RPMI8226 (cell line): ENCODE measurements at regions not wholly inside any gene's neighbourhood (a gene's known extent, or its start where the extent isn't known, plus 50 kb on each side); places are given as distances from the start of the nearest gene placed in this dataset.
A peak's percentile ranks its signal among the peaks of the same experiment; 100 is the strongest.
"Not testable (repeated sequence)": the region's sequence is repeated elsewhere in the genome, so short reads cannot be mapped to it uniquely, and the experiment has no call there.

Source experiments
- DNase-seq: peaks from one replicate; pipeline ENCODE4 v3.0.0-alpha.2; 2015

DNA sequence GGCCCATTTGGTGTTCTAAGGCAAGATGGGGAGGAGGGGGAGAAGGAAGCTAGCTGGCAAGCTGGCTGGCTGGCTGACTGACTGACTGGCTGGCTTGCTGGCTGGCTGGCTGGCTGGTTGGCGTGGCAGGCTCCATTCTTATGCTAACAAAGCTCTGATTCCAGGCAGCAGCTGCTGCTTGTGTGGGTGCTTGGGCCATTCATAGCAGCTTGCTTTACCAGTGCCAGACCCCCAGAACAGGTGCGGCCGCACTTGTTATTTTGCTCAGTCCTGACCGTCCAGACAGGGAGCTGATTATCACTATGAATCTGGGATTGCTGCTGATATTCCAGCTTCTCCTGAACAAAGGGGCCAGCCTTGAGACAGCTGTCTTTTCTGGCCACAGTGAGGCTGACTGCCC is 131.2 kb upstream of the PAK3 start:
- DNase-seq = no peak

DNA sequence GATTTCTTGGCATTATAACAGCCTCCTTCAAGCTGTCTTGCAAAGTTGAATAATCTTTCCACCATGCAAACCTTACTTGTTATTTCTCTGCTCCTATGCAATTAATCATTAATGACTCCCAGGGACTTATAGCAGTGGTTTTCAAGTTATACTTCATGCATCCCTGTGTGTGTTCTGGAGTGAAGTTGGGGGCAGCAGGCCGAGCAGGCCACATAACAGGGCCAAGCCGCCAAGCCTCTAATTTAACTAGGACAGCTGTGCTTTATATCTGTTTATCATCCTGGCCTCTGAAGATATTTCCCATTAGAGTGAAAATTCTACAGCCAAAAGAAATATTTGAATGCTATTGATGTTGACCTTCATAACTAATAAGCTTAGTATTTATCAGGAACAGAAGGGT is 133.5 kb upstream of the PAK3 start:
- DNase-seq = no peak

- DNase-seq = no peak
These were observed 140.3 kb upstream of the PAK3 start for GRCh38 chrX:110955706-110956105.

DNA sequence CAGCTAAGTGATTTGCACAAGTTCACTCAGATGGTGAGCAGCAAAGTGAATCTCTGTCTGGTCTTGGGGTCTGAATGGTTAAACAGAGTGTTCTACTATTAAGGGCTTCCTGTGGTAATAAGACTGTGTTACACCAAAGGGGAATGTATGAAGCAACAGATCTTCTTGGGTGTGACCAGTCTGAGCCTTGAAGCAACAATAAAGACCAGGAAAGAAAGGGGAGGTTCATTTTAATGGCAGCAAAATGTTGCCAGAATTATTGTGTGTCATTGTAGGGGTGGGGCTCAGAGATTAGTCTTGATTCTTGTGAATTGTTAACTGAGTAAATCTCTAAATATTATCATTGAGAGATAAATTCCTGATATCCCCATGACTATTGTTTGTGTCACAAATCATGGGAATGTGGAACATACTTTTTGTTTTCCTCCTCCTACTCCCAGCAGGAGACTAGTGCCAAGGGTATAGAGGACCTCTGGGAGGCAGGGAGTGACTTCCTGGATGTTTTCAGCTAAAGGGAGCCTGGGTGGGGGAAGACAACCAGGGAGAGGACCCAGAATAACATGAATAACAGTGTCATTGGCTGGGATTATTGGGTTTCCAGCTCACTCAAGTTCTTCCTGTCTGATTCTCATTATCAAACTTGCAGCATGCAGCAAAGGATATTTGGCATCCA is 141.4 kb upstream of the PAK3 start:
- no peak for DNase-seq

GRCh38 chrX:110951472-110952269 is 144.3 kb upstream of the PAK3 start:
- DNase-seq = no peak

- DNase-seq = no peak
These were observed 149.4 kb upstream of the CHRDL1 start for GRCh38 chrX:110944751-110945675.

DNA sequence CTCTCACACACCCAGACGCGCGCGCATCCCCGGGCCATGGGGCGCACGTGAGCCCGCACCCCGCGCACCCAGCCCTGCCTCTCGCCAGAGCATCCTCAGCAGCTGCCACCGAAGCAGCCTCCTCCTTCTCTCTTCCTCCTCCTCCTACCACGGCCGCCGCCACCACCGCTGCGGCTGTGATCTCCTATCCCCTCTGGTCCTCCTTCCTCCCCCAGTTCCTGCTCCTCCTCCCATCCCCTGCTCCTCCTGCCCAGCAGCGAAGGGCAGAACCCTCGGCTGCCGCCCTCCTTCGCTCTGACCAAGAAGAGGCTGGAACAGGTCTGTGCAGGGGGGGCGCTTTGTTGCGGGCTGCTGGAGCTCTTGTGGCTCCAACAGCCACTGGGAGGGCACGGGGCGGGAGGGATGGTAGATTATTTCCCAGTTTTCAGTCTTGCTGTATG is 148.7 kb upstream of the CHRDL1 start:
- DNase-seq = no peak

DNA sequence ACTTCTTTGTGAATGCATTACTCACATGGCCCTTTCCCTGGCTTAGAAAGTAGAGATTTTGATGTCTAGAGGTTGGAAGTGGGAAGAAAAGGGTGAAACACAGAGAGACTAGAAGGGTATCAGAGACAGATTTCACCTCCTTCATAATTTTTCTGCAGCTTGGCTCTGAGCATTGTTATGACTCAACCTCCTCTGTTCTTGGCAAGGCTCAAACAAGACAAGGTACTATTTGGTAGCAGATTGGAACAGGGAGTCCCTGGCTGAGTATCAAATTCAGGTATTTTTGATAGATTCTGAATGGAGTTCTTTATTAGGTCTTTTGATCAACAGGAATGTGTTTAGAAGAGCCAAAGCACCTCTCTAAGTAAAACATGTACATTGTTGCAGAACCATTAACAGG is 146.3 kb upstream of the CHRDL1 start:
- DNase-seq = no peak

GRCh38 chrX:110938977-110939732 is 143.5 kb upstream of the CHRDL1 start:
- DNase-seq = no peak

- no peak for DNase-seq
These were observed 129.3 kb upstream of the CHRDL1 start for GRCh38 chrX:110924871-110925270.

GRCh38 chrX:110920991-110921390 is 125.4 kb upstream of the CHRDL1 start:
- DNase-seq = no peak

- DNase-seq = no peak
These were observed 120.0 kb upstream of the CHRDL1 start for GRCh38 chrX:110915570-110915969.

DNA sequence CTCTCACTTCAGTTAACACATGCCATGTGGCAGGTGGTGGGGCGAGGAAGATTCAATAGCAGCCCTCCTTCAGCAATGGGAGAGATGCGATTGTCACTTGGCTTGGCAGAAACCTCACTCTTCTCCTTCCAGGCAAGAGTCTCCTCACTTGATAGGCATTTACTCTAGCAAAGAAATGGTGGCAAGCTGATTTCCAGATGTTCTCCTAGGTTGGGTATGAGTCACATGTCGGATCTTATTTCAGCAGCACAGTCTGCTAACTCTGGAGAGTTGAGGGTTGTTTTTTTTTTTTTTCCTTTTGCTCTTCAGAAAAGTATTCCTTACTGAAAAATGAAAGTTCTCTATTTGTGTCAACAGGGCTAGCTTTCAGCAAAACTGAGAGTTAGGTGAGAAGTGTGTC is 119.5 kb upstream of the CHRDL1 start:
- DNase-seq = no peak

DNA sequence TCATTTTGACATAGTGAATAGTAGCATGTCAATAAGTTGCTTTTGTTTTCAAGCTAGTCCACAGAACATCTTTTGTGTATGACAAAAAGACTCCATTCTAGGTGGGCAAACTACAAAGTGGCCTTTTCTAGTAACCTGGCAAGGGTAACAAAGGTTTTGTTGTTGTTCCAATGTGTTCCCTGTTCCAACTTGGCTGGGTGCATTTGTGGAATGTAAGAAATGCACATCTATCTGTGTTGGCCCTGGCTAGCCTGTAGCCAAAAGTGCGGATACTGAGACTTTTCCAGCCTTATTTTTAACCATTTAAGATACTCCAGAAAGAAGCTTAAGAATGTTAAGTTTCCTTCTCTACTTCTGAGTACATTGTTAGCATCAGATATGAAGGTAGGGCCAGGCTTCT is 118.7 kb upstream of the CHRDL1 start:
- DNase-seq = no peak

DNA sequence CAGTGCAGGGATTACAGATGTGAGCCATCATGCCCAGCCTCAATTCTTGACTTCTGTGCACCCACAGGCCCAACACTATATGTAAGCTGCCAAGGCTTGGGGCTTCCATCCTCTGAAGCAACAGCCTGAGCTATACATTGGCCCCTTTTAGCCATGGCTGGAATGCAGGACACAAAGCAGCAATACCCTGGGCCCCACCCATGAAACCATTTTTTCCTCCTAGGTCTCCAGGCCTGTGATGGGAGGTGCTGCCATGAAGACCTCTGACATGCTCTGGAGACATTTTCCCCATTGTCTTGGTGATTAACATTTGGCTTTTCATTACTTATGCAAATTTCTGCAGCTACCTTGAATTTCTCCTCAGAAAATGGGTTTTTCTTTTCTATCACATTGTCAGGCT is 109.1 kb upstream of the CHRDL1 start:
- not testable (repeated sequence) for DNase-seq

GRCh38 chrX:110881971-110882370 is 86.4 kb upstream of the CHRDL1 start:
- no peak for DNase-seq

DNA sequence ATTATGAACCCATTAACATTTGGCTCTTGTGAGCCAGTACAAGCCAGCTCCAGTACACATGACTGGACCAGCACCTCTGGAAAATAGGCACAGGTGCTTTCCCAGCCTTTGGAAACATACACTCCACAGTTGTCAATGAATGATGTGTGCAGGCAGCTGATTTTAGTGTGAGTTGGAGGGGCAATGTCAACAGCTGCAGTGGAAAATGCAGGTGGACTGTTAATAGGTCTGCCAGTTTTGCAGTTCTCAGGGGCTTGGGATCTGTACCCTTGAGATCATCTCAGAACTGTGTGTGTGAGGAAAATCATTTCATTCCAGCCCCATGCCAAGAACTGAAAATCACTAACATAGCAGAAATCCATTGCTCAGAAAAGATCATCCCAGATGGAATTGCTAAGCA is 81.7 kb upstream of the CHRDL1 start:
- DNase-seq = no peak

GRCh38 chrX:110871839-110872238 is 76.2 kb upstream of the CHRDL1 start:
- no peak for DNase-seq

DNA sequence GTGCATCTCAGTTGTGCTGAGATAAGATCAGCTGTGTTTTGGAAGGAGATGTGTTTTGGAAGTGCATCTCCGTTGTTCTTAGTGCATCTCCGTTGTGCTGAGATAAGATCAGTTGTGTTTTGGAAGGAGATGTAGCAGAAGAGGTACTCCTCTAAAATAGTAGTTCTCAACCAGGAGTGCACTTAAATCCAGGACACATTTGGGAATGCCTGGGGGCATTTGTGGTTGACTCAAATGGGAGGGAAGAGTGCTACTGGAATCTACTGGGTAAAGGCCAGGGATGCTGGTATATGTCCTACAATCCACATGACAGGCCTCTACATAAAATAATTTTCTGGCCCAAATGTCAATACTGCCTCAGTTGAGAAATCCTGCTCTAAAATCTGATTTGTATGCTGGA is 70.8 kb upstream of the CHRDL1 start:
- no peak for DNase-seq

- no peak for DNase-seq
These were observed 68.3 kb upstream of the CHRDL1 start for GRCh38 chrX:110863883-110864282.

- no peak for DNase-seq
These were observed 62.9 kb upstream of the CHRDL1 start for GRCh38 chrX:110858565-110858964.

DNA sequence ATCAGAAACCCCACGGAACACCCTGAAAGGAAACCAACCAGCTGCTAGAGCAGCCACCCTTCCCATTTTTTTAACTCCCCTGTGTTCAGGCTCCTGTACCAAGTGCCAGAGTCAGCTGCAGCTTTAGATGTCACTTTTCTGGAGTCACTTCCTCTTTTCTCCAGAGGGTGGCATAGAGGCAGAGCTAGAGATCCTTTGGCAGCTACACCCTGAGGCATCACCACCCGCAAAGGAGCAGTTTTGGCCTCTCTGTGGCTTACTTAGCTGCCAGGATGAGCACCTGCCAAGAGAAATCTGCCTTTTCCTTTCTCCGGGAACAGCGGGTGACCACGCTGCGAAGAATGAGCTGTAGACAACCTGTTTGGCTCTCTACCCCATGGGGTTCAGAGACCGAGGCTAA is 58.0 kb upstream of the CHRDL1 start:
- DNase-seq = peak; percentile 59

GRCh38 chrX:110852180-110852579 is 56.6 kb upstream of the CHRDL1 start:
- peak; percentile 22 for DNase-seq
